CD14-positive monocyte (primary cell): ENCODE measurements at regions not wholly inside any gene's neighbourhood (a gene's known extent, or its start where the extent isn't known, plus 50 kb on each side); places are given as distances from the start of the nearest gene placed in this dataset.

Source experiments
- DNase-seq, 3 donors: peaks; one replicate each; pipeline ENCODE4 v3.0.0-alpha.2; 2011 to 2022
- H2AFZ ChIP-seq: 2 replicates; pipeline ENCODE4 v1.6.0; 2012; ENCODE audit warnings: mild to moderate bottlenecking, low read depth, low read length, inconsistent platforms; ENCODE audit not compliant: insufficient read depth, poor library complexity, severe bottlenecking
- H3K27ac ChIP-seq, 2 donors: 1 replicate in 1 of 2; 2 replicates in 1 of 2; pipeline ENCODE4 v1.5.1; 2012 to 2013; ENCODE audit warnings: low read length in 2 of 2, control low read depth in 1 of 2, inconsistent platforms in 1 of 2, low read depth in 1 of 2, mild to moderate bottlenecking in 1 of 2
- H3K27me3 ChIP-seq, 2 donors: one replicate each; pipeline versions ENCODE4 v1.6.0 to v1.6.1; 2011 to 2013; ENCODE audit warnings: low read length in 2 of 2; ENCODE audit not compliant: control insufficient read depth in 2 of 2, insufficient read depth in 2 of 2
- H3K36me3 ChIP-seq, 2 donors: replicated peaks in 1 of 2; 1 replicate in 1 of 2; 2 replicates in 1 of 2; pipeline versions ENCODE4 v1.5.1 to v1.6.1; 2012 to 2013; ENCODE audit warnings: low read length in 2 of 2, control low read depth in 1 of 2, inconsistent platforms in 1 of 2, mild to moderate bottlenecking in 1 of 2; ENCODE audit not compliant: insufficient read depth in 2 of 2, control insufficient read depth in 1 of 2
- H3K4me1 ChIP-seq, 2 donors: 1 replicate in 1 of 2; 2 replicates in 1 of 2; pipeline versions ENCODE4 v1.5.1 to v1.6.1; 2012 to 2013; ENCODE audit warnings: low read length in 2 of 2, control low read depth in 1 of 2, inconsistent platforms in 1 of 2, mild to moderate bottlenecking in 1 of 2, moderate library complexity in 1 of 2; ENCODE audit not compliant: insufficient read depth in 2 of 2, control insufficient read depth in 1 of 2
- H3K4me2 ChIP-seq: replicated peaks from 2 replicates; pipeline ENCODE3; 2012; ENCODE audit warnings: low read length, moderate library complexity, mild to moderate bottlenecking; ENCODE audit not compliant: poor library complexity, severe bottlenecking; ENCODE audit errors: extremely low read depth
- H3K4me3 ChIP-seq, 3 experiments: fragments of 200-600 bp in 1 of 3; sonication (generic) in 1 of 3; replicated peaks in 1 of 3; 1 replicate in 2 of 3; 2 replicates in 1 of 3; pipeline ENCODE4 v1.5.1; 2011 to 2013; ENCODE audit warnings: low read length in 3 of 3, mild to moderate bottlenecking in 3 of 3, control low read depth in 2 of 3, low read depth in 2 of 3, inconsistent platforms in 1 of 3, moderate library complexity in 1 of 3
- H3K79me2 ChIP-seq: 2 replicates; pipeline ENCODE4 v1.6.0; 2012; ENCODE audit warnings: mild to moderate bottlenecking, control low read depth, inconsistent platforms, low read length, moderate library complexity; ENCODE audit not compliant: insufficient read depth
- H3K9ac ChIP-seq: 2 replicates; pipeline ENCODE4 v1.6.0; 2017; ENCODE audit warnings: low read length, mild to moderate bottlenecking; ENCODE audit not compliant: insufficient read depth, poor library complexity, severe bottlenecking
- H3K9me3 ChIP-seq, 2 donors: replicated peaks in 1 of 2; 1 replicate in 1 of 2; 2 replicates in 1 of 2; pipeline versions ENCODE4 v1.5.1 to v1.6.1; 2012 to 2013; ENCODE audit warnings: low read length in 2 of 2, control low read depth in 1 of 2; ENCODE audit not compliant: control insufficient read depth in 1 of 2, insufficient read depth in 1 of 2
- H4K20me1 ChIP-seq: 2 replicates; pipeline ENCODE4 v1.6.0; 2012; ENCODE audit warnings: mild to moderate bottlenecking, low read length, control low read depth, moderate library complexity; ENCODE audit not compliant: insufficient read depth
- H3K27ac Mint-ChIP-seq, 7 donors: one replicate each; pipeline ENCODE4 v1.8.0; 2020; ENCODE audit warnings: mild to moderate bottlenecking in 7 of 7, mixed read lengths in 7 of 7, moderate library complexity in 6 of 7, inconsistent platforms in 2 of 7
- H3K27me3 Mint-ChIP-seq, 3 donors: one replicate each; pipeline ENCODE4 v1.8.0; 2021 to 2022; ENCODE audit warnings: low read depth in 3 of 3, mild to moderate bottlenecking in 3 of 3, mixed read lengths in 3 of 3, moderate library complexity in 3 of 3, inconsistent platforms in 1 of 3
- H3K36me3 Mint-ChIP-seq, 2 donors: one replicate each; pipeline ENCODE4 v1.8.0; 2020; ENCODE audit warnings: mixed read lengths in 2 of 2, inconsistent platforms in 1 of 2, mild to moderate bottlenecking in 1 of 2
- H3K4me1 Mint-ChIP-seq: one replicate; pipeline ENCODE4 v1.8.0; 2020; ENCODE audit warnings: mild to moderate bottlenecking, mixed read lengths
- H3K4me3 Mint-ChIP-seq, 2 donors: one replicate each; pipeline ENCODE4 v1.8.0; 2020; ENCODE audit warnings: mild to moderate bottlenecking in 2 of 2, mixed read lengths in 2 of 2, moderate library complexity in 1 of 2
- H3K9me3 Mint-ChIP-seq, 7 donors: one replicate each; pipeline ENCODE4 v1.8.0; 2020 to 2022; ENCODE audit warnings: mixed read lengths in 7 of 7, mild to moderate bottlenecking in 6 of 7, moderate library complexity in 6 of 7, inconsistent platforms in 2 of 7
- CTCF ChIP-seq: fragments of 200-600 bp; IDR thresholded peaks from one replicate; pipeline ENCODE4 v1.8.0; 2022; ENCODE audit warnings: antibody characterized with exemption, mild to moderate bottlenecking
- WGBS: methylation state at CpG from one replicate; pipeline ENCODE4 v1.1.5; 2013; ENCODE audit warnings: missing lambda C conversion rate; ENCODE audit not compliant: insufficient coverage; 5-methylcytosine and 5-hydroxymethylcytosine counted together
- intact Hi-C, 2 donors: fragments of 100-400 bp; cut with micrococcal nuclease; formaldehyde crosslinking; loops; one replicate each; pipeline versions ENCODE4 v1.15.0 to v1.15.1; 2023

GRCh38 chr6:164700497-164700896, 608.9 kb downstream of the C6orf118 start:
- Histone ChIP-seq H3K36me3 (no peaks in the 10 kb centered on the region), H3K9me3 (peaks cover 7 to 8% of the 10 kb centered on the region in 2 donors), H3K27me3 (no peaks in the 10 kb centered on the region), H3K9ac (no peak overlapping the region), H4K20me1 (no peaks in the 10 kb centered on the region), H3K4me1 (no peaks in the 10 kb centered on the region), H3K79me2 (no peaks in the 10 kb centered on the region), H3K4me2 (no peak overlapping the region), H3K4me3 (no peak overlapping the region), H3K27ac (no peak overlapping the region), H2AFZ (no peak overlapping the region)
- Mint-ChIP-seq H3K27me3 (no peaks in the 10 kb centered on the region), H3K9me3 (peaks cover 3 to 11% (median 8%) of the 10 kb centered on the region in 7 donors), H3K27ac (no peak overlapping the region), H3K4me3 (no peak overlapping the region), H3K4me1 (no peaks in the 10 kb centered on the region), H3K36me3 (no peaks in the 10 kb centered on the region)
- no CpG with 5 or more reads among the region's 1 CpG for WGBS
- intact Hi-C loops, result no loop called here
- no peak for TF ChIP-seq CTCF
- no peak for DNase-seq

- WGBS, result 23% methylated on average over 4 of the region's 4 CpGs
- H3K4me2 ChIP-seq, result no peak overlapping the region
- no peak overlapping the region for H3K27ac ChIP-seq
- H3K9ac ChIP-seq, result no peak overlapping the region
- no peaks in the 10 kb centered on the region for H3K4me1 ChIP-seq
- DNase-seq, result no peak
- H2AFZ ChIP-seq, result no peak overlapping the region
- no peak overlapping the region for H3K27ac Mint-ChIP-seq
- peaks cover 5 to 18% (median 11%) of the 10 kb centered on the region in 7 donors for H3K9me3 Mint-ChIP-seq
- intact Hi-C loops, result no loop called here
- no peaks in the 10 kb centered on the region for H3K36me3 ChIP-seq
- H3K27me3 Mint-ChIP-seq, result no peaks in the 10 kb centered on the region
- H3K36me3 Mint-ChIP-seq, result no peaks in the 10 kb centered on the region
- no peak overlapping the region for H3K4me3 Mint-ChIP-seq
- no peaks in the 10 kb centered on the region for H4K20me1 ChIP-seq
- no peaks in the 10 kb centered on the region for H3K4me1 Mint-ChIP-seq
- TF ChIP-seq CTCF, result no peak
- H3K27me3 ChIP-seq, result no peaks in the 10 kb centered on the region
- no peaks in the 10 kb centered on the region for H3K79me2 ChIP-seq
- H3K9me3 ChIP-seq, result peaks cover 8 to 12% of the 10 kb centered on the region in 2 donors
- no peak overlapping the region for H3K4me3 ChIP-seq
These were observed 613.5 kb downstream of the C6orf118 start for GRCh38 chr6:164695896-164696295.
